B cell (primary cell): ENCODE measurements at regions not wholly inside any gene's neighbourhood (a gene's known extent, or its start where the extent isn't known, plus 50 kb on each side); places are given as distances from the start of the nearest gene placed in this dataset.

Experiments used
- ATAC-seq: fragments of 200-7000 bp; cut with Tn5 transposase; one replicate; pipeline ENCODE4 v1.10.0; 2021; ENCODE audit warnings: low read depth, mild to moderate bottlenecking, moderate number of reproducible peaks, moderate library complexity
- CTCF ChIA-PET: fragments of 350-600 bp; sonication (Branson Sonifier 250); formaldehyde crosslinking; loops from one replicate; lab custom pipeline; 2021; ENCODE audit warnings: antibody characterized with exemption, inconsistent platforms; lab: Charles Lee
- POLR2A ChIA-PET: fragments of 350-600 bp; sonication (Branson Sonifier 250); formaldehyde crosslinking; loops from one replicate; lab custom pipeline; 2021; ENCODE audit warnings: antibody characterized with exemption; lab: Charles Lee
- DNase-seq: peaks from one replicate; pipeline ENCODE4 v3.0.0; 2013
- H2AFZ ChIP-seq: 2 replicates; pipeline ENCODE4 v1.6.1; 2012; ENCODE audit warnings: mild to moderate bottlenecking, low read depth, low read length; ENCODE audit not compliant: insufficient read depth, poor library complexity, severe bottlenecking
- H3K27ac ChIP-seq, 2 donors: 1 replicate in 1 of 2; 2 replicates in 1 of 2; pipeline ENCODE4 v1.5.1; 2012 to 2013; ENCODE audit warnings: low read length in 2 of 2, mild to moderate bottlenecking in 2 of 2, moderate library complexity in 1 of 2
- H3K27me3 ChIP-seq, 4 experiments: fragments of 200-600 bp in 1 of 4; sonication (generic) in 1 of 4; replicated peaks in 1 of 4; 1 replicate in 2 of 4; 2 replicates in 2 of 4; pipeline versions ENCODE4 v1.6.1 to v1.7.0; 2013 to 2016; ENCODE audit warnings: low read length in 3 of 4, mild to moderate bottlenecking in 2 of 4, mixed read lengths in 1 of 4, moderate library complexity in 1 of 4; ENCODE audit not compliant: insufficient read depth in 4 of 4, control insufficient read depth in 3 of 4; ENCODE audit errors: control extremely low read depth in 1 of 4
- H3K36me3 ChIP-seq, 2 experiments: replicated peaks in 1 of 2; 1 replicate in 1 of 2; 2 replicates in 1 of 2; pipeline versions ENCODE4 v1.6.1 to v1.7.1; 2013; ENCODE audit warnings: low read length in 1 of 2; ENCODE audit not compliant: insufficient read depth in 2 of 2, control insufficient read depth in 1 of 2; ENCODE audit errors: control extremely low read depth in 1 of 2, extremely low read depth in 1 of 2
- H3K4me1 ChIP-seq, 2 donors: fragments of 200-600 bp in 1 of 2; sonication (generic) in 1 of 2; 1 replicate in 1 of 2; 2 replicates in 1 of 2; pipeline versions ENCODE4 v1.5.1 to v1.6.1; 2013 to 2017; ENCODE audit warnings: low read length in 2 of 2; ENCODE audit not compliant: control insufficient read depth in 2 of 2, insufficient read depth in 2 of 2
- H3K4me2 ChIP-seq: replicated peaks from 2 replicates; pipeline ENCODE3; 2012; ENCODE audit warnings: mild to moderate bottlenecking, low read depth, low read length; ENCODE audit not compliant: poor library complexity, severe bottlenecking
- H3K4me3 ChIP-seq, 5 experiments: fragments of 200-600 bp in 1 of 5; sonication (generic) in 1 of 5; 1 replicate in 3 of 5; 2 replicates in 2 of 5; pipeline versions ENCODE4 v1.5.1 to v1.7.0; 2011 to 2016; ENCODE audit warnings: low read length in 4 of 5, mild to moderate bottlenecking in 4 of 5, low read depth in 2 of 5, control low read depth in 1 of 5, moderate library complexity in 1 of 5; ENCODE audit not compliant: insufficient read depth in 1 of 5; ENCODE audit errors: control extremely low read depth in 1 of 5, extremely low read depth in 1 of 5
- H3K79me2 ChIP-seq: fragments of 200-600 bp; sonication (generic); one replicate; pipeline ENCODE4 v1.6.0; 2016; ENCODE audit warnings: low read length; ENCODE audit not compliant: control insufficient read depth, insufficient read depth
- H3K9ac ChIP-seq: fragments of 200-600 bp; sonication (generic); 2 replicates; pipeline ENCODE4 v1.6.1; 2017; ENCODE audit warnings: mild to moderate bottlenecking, low read length, moderate library complexity
- H3K9me3 ChIP-seq, 3 donors: one replicate each; pipeline versions ENCODE4 v1.6.1 to v1.7.1; 2013; ENCODE audit warnings: low read length in 2 of 3; ENCODE audit not compliant: control insufficient read depth in 2 of 3, insufficient read depth in 1 of 3; ENCODE audit errors: control extremely low read depth in 1 of 3
- H4K20me1 ChIP-seq: 2 replicates; pipeline ENCODE4 v1.6.0; 2012; ENCODE audit warnings: mild to moderate bottlenecking, low read length; ENCODE audit not compliant: insufficient read depth, control insufficient read depth, poor library complexity, severe bottlenecking
- H3K27ac Mint-ChIP-seq: one replicate; pipeline ENCODE4 v1.8.0; 2021; ENCODE audit warnings: mixed read lengths
- H3K27me3 Mint-ChIP-seq: one replicate; pipeline ENCODE4 v1.8.0; 2021; ENCODE audit warnings: mixed read lengths
- H3K4me1 Mint-ChIP-seq: one replicate; pipeline ENCODE4 v1.8.0; 2021; ENCODE audit warnings: mixed read lengths
- H3K4me3 Mint-ChIP-seq: one replicate; pipeline ENCODE4 v1.8.0; 2021; ENCODE audit warnings: mixed read lengths
- H3K9me3 Mint-ChIP-seq: one replicate; pipeline ENCODE4 v1.8.0; 2022; ENCODE audit warnings: mixed read lengths; ENCODE audit not compliant: insufficient read depth
- EZH2 ChIP-seq: IDR thresholded peaks from 2 replicates; pipeline ENCODE4 v1.6.1; 2012; ENCODE audit warnings: borderline replicate concordance, low read depth, mild to moderate bottlenecking, moderate library complexity, low read length; ENCODE audit not compliant: insufficient read depth, poor library complexity, severe bottlenecking
- WGBS: methylation state at CpG from one replicate; pipeline ENCODE4 v1.1.5; 2013; ENCODE audit warnings: missing lambda C conversion rate; ENCODE audit not compliant: insufficient coverage; 5-methylcytosine and 5-hydroxymethylcytosine counted together
- intact Hi-C: fragments of 100-400 bp; cut with micrococcal nuclease; formaldehyde crosslinking; loops from one replicate; pipeline ENCODE4 v1.10.0; 2022
- TF ChIP-seq, protein P1 (sequence below): fragments of 200-600 bp; IDR thresholded peaks from one replicate; pipeline ENCODE4 v1.8.0; 2022; ENCODE audit warnings: antibody characterized with exemption, mild to moderate bottlenecking

DNA sequence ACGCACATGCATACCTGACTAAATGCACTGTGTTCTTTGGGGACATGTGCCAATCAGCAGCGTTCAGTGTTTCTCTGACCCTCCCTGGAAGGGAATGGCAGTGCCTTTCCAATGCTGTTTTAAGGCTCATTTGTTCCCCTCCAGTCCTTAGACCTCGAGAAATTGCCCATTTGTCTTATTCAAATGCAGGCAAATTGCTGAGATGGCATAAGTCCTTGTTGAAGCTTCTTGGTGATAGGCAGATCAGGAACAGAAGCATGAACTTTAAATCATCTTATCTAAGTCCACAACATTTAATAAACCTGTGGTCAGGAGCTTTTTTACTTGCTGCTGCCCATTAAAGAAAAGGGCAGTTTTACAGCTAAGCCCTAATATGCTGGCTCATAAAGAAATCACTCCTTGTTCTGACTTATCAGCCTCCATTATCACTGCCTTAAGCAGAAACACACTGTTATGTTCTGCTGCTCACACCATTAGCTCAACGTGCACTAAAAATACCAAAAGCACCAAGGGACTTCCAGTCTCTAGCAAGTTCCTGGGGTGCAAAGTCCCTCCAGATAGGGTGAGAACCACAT lies 112.9 kb upstream of the LRFN2 start:
- Histone ChIP-seq H3K4me1 (no peaks in the 10 kb centered on the region), H4K20me1 (no peaks in the 10 kb centered on the region), H3K9me3 (no peaks in the 10 kb centered on the region), H2AFZ (no peak overlapping the region), H3K27me3 (peaks cover 0 to 4% (median 0%) of the 10 kb centered on the region in 4 experiments), H3K9ac (no peak overlapping the region), H3K79me2 (no peaks in the 10 kb centered on the region), H3K4me3 (no peak overlapping the region), H3K4me2 (no peak overlapping the region), H3K27ac (no peak overlapping the region), H3K36me3 (no peaks in the 10 kb centered on the region)
- WGBS: 33% methylated on average over 3 of the region's 4 CpGs
- ChIA-PET POLR2A (no interaction called here), CTCF (interaction anchor here (0.6 kb wide), 1 partner anchor 8 kb away, joined by 3 read pairs; no protein-coding TSS in a partner anchor)
- no peak overlapping the region for H3K4me3 Mint-ChIP-seq
- H3K27me3 Mint-ChIP-seq: peaks cover 31% of the 10 kb centered on the region
- ATAC-seq (no peak), DNase-seq (no peak)
- H3K9me3 Mint-ChIP-seq: no peaks in the 10 kb centered on the region
- peaks cover 4% of the 10 kb centered on the region for H3K4me1 Mint-ChIP-seq
- TF ChIP-seq, protein P1, sequence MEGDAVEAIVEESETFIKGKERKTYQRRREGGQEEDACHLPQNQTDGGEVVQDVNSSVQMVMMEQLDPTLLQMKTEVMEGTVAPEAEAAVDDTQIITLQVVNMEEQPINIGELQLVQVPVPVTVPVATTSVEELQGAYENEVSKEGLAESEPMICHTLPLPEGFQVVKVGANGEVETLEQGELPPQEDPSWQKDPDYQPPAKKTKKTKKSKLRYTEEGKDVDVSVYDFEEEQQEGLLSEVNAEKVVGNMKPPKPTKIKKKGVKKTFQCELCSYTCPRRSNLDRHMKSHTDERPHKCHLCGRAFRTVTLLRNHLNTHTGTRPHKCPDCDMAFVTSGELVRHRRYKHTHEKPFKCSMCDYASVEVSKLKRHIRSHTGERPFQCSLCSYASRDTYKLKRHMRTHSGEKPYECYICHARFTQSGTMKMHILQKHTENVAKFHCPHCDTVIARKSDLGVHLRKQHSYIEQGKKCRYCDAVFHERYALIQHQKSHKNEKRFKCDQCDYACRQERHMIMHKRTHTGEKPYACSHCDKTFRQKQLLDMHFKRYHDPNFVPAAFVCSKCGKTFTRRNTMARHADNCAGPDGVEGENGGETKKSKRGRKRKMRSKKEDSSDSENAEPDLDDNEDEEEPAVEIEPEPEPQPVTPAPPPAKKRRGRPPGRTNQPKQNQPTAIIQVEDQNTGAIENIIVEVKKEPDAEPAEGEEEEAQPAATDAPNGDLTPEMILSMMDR: no peak
- no peak for TF ChIP-seq EZH2
- intact Hi-C loops: no loop called here
- no peak overlapping the region for H3K27ac Mint-ChIP-seq

DNA sequence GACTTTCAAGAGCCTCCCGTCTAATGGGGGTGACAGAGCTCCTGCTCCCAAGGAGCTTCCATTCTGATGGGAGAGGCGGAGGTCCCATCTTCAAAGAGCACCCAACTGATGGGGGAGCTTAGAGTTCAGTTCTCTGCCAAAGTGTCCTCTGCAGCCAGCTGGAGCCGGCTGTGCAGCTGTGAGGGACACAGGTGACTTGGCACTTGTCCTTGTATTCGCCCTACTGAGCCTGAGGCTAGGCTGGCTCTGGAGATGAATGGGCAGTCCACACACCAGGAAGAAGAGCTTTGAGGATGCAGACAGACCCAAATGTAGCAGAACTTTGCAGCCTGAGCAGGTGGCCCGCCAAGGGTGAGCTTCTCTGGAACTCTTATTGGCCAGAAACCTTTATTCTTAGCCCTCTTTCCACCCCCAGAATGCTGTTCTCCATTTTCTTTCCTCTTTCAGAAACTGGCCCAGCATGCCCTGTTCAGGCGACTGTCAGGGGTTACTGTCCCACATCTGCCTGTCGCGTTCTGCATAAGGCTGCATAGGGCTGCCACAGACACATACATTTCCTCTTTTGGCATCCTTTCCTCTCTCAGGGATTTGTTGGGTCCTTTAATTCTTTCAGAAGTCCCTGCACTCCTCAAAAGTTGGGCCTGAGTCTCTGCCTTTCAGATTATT lies 108.7 kb upstream of the LRFN2 start:
- intact Hi-C loops: no loop called here
- H3K79me2 ChIP-seq: no peaks in the 10 kb centered on the region
- no peak for TF ChIP-seq EZH2
- TF ChIP-seq, protein P1: no peak
- H4K20me1 ChIP-seq: no peaks in the 10 kb centered on the region
- ChIA-PET POLR2A (no interaction called here), CTCF (interaction anchor here (1.0 kb wide), 1 partner anchor 20 kb away, joined by 3 read pairs; no protein-coding TSS in a partner anchor)
- ATAC-seq (no peak), DNase-seq (no peak)
- H2AFZ ChIP-seq: peak overlapping the region; percentile 41
- 61% methylated on average over 8 of the region's 8 CpGs for WGBS
- H3K4me1 ChIP-seq: no peaks in the 10 kb centered on the region
- Mint-ChIP-seq H3K9me3 (no peaks in the 10 kb centered on the region), H3K27ac (no peak overlapping the region), H3K4me1 (no peaks in the 10 kb centered on the region), H3K27me3 (no peaks in the 10 kb centered on the region), H3K4me3 (no peak overlapping the region)
- no peak overlapping the region for H3K9ac ChIP-seq
- H3K4me2 ChIP-seq: no peak overlapping the region
- no peak overlapping the region for H3K27ac ChIP-seq
- H3K27me3 ChIP-seq: no peaks in the 10 kb centered on the region
- H3K36me3 ChIP-seq: no peaks in the 10 kb centered on the region
- H3K4me3 ChIP-seq: no peak overlapping the region
- H3K9me3 ChIP-seq: no peaks in the 10 kb centered on the region
